ENCODE measurements at regions not wholly inside any gene's neighbourhood (a gene's known extent, or its start where the extent isn't known, plus 50 kb on each side); places are given as distances from the start of the nearest gene placed in this dataset.

- no peak for TF ChIP-seq CTCF (conservative IDR thresholded peaks at IDR 0.05 in 1 of 2, IDR thresholded peaks at IDR 0.05 in 1 of 2; ENCODE audit: low read depth in 1 of 2, low read length in 2 of 2)
- no peak for TF ChIP-seq EZH2 (IDR thresholded peaks at IDR 0.05; ENCODE audit: low read length, missing control alignments)
Observed at GRCh38 chr2:83388804-83389203, 1070.3 kb downstream of the SUCLG1 start.

All from fibroblast of lung (primary cell).